Adipocyte (in vitro differentiated cells): ENCODE measurements at regions not wholly inside any gene's neighbourhood (a gene's known extent, or its start where the extent isn't known, plus 50 kb on each side); places are given as distances from the start of the nearest gene placed in this dataset.

Source experiments
- DNase-seq: peaks from one replicate; pipeline ENCODE4 v3.0.0-alpha.2; 2015; ENCODE audit warnings: low read depth
- H3K27me3 ChIP-seq: replicated peaks from 2 replicates; pipeline ENCODE4 v1.7.0; 2013; ENCODE audit warnings: mild to moderate bottlenecking, low read length, moderate library complexity; ENCODE audit not compliant: control insufficient read depth, insufficient read depth
- H3K36me3 ChIP-seq: 2 replicates; pipeline ENCODE4 v1.7.0; 2013; ENCODE audit warnings: low read length, mild to moderate bottlenecking, moderate library complexity; ENCODE audit not compliant: control insufficient read depth, insufficient read depth, severe bottlenecking
- H3K4me1 ChIP-seq: 2 replicates; pipeline ENCODE4 v1.7.0; 2013; ENCODE audit warnings: mild to moderate bottlenecking, low read length, moderate library complexity; ENCODE audit not compliant: control insufficient read depth, insufficient read depth
- H3K4me3 ChIP-seq: 2 replicates; pipeline ENCODE4 v1.7.0; 2013; ENCODE audit warnings: mild to moderate bottlenecking, low read length, moderate library complexity
- H3K9ac ChIP-seq: 2 replicates; pipeline ENCODE4 v1.7.0; 2013; ENCODE audit warnings: mild to moderate bottlenecking, low read length, moderate library complexity
- H3K9me3 ChIP-seq: 2 replicates; pipeline ENCODE4 v1.7.0; 2013; ENCODE audit warnings: mild to moderate bottlenecking, low read length, moderate library complexity; ENCODE audit not compliant: control insufficient read depth

DNA sequence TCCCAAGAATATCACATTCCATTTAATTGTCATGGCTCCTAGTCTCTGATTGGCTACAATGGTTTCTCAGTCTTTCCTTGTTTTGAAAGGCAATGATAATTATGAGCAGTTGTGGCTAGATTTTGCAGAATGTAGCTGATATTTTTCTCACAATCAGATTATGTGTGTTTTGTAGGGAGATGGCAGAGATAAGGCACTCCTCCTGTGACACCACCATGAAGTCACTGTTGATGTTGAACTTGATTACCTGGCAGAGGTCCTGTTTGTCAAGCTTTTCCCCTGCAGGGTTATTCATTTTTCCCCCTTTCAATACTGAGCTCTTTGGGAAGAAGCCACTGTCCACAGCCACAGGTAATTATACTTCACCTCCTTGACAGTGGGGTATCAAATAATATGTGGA is 602.9 kb upstream of the PFKP start:
- no peaks in the 10 kb centered on the region for H3K27me3 ChIP-seq
- H3K9me3 ChIP-seq, result peaks cover 6% of the 10 kb centered on the region
- H3K4me1 ChIP-seq, result no peaks in the 10 kb centered on the region
- H3K9ac ChIP-seq, result no peak overlapping the region
- H3K36me3 ChIP-seq, result no peaks in the 10 kb centered on the region
- no peak for DNase-seq
- no peak overlapping the region for H3K4me3 ChIP-seq

DNA sequence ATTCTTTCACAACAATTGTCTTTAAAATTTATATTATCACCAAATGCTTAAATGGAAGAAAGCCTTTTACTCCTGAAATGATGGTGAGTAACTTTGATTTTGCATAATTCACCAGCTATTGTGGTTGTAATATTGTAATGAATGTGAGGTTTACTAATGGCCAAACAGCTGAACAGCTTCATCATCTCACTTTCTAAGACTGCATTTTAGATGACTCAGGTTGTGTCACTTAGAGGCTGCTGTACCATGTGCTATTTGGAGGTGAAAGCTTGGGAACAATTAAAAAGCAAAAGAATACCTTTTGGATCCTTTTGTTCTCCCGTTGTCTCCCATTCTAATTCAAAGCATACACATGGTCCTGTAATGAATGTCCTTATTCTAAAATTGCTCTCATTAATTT is 604.0 kb upstream of the PFKP start:
- peaks cover 10% of the 10 kb centered on the region for H3K9me3 ChIP-seq
- no peak overlapping the region for H3K4me3 ChIP-seq
- no peak for DNase-seq
- no peak overlapping the region for H3K9ac ChIP-seq
- H3K36me3 ChIP-seq, result no peaks in the 10 kb centered on the region
- no peaks in the 10 kb centered on the region for H3K4me1 ChIP-seq
- no peaks in the 10 kb centered on the region for H3K27me3 ChIP-seq

DNA sequence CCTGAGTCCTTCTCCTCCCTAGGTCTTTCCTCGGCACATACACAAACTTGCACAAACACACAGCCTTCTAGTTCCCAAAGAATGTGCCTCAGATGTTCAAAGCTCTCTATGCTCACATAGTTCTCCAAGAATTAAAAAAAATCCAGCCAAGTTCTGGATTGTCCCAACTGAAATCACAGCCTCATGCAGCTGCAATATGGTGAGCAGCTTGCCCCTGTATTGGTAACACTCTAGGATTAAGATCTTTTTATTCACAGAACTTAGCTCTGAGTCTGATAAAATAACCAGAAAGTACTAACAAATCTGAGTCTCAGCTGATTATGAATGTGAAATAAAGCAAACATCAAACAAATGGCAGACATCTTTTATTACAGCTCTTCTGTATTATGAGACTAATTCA is 604.8 kb upstream of the PFKP start:
- H3K4me3 ChIP-seq, result no peak overlapping the region
- no peaks in the 10 kb centered on the region for H3K4me1 ChIP-seq
- H3K9ac ChIP-seq, result no peak overlapping the region
- no peak for DNase-seq
- peaks cover 10% of the 10 kb centered on the region for H3K9me3 ChIP-seq
- H3K27me3 ChIP-seq, result no peaks in the 10 kb centered on the region
- H3K36me3 ChIP-seq, result no peaks in the 10 kb centered on the region

DNA sequence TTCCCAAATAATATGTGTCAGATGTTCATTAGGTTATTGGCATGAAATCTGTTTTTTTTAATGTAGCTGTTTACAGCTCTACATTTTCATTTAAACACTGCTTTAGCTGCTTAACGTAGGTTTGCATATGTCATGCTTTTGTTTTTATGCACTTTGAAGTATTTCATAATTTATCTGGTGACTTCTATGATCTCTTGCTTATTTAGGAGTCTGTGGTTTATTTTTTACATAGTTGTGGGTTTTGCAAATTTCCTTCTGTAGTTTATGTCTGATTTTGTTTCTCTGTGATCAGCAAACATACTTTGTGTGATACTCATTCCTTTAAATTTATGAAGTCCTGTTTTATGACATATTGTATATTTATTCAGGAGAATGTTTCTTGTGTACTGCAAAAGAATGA is 606.5 kb upstream of the PFKP start:
- Histone ChIP-seq H3K4me3 (no peak overlapping the region), H3K27me3 (no peaks in the 10 kb centered on the region), H3K36me3 (no peaks in the 10 kb centered on the region), H3K9ac (no peak overlapping the region), H3K4me1 (no peaks in the 10 kb centered on the region), H3K9me3 (peaks cover 10% of the 10 kb centered on the region)
- no peak for DNase-seq

DNA sequence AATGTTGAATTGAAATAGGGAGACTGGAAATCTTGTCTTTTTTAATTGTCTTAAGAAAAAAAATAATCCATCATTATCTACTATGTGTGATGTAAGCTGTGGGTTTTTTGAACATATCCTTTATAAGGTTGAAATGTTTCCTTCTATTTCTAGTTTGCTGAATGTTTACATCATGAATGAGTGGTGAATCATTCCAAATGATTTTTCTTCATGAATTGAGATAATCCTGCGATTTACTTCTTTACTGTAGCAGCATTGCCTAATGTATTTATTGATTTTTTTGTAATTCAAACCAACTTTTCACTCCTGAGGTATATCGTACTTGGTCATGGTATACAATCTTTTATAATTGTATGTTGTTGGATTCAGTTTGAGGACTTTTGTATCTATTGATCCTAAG is 607.6 kb upstream of the PFKP start:
- H3K4me1 ChIP-seq, result no peaks in the 10 kb centered on the region
- no peak for DNase-seq
- H3K4me3 ChIP-seq, result no peak overlapping the region
- no peaks in the 10 kb centered on the region for H3K36me3 ChIP-seq
- no peaks in the 10 kb centered on the region for H3K27me3 ChIP-seq
- peaks cover 3% of the 10 kb centered on the region for H3K9me3 ChIP-seq
- no peak overlapping the region for H3K9ac ChIP-seq

DNA sequence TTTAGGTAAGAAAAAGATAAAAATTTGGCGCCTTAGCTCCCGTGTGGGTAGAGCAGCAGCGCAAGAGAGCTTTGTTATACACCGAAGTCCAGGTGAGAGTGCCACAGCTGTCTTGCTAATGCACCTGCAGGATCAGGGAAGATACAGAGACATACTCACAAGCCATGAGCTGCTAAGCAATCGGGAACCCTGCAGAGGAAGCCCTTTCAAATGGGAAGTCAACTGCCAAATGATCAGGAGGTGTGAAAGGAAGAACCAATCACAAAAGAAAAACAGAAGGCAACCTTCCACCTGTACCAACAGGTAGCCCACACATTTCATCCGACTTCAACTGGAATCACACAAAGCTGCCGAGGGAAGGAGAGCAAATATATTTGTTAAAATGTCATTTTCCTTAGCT is 610.5 kb upstream of the PFKP start:
- Histone ChIP-seq H3K36me3 (no peaks in the 10 kb centered on the region), H3K27me3 (no peaks in the 10 kb centered on the region), H3K4me3 (no peak overlapping the region), H3K4me1 (no peaks in the 10 kb centered on the region), H3K9ac (no peak overlapping the region), H3K9me3 (peaks cover 3% of the 10 kb centered on the region)
- no peak for DNase-seq

DNA sequence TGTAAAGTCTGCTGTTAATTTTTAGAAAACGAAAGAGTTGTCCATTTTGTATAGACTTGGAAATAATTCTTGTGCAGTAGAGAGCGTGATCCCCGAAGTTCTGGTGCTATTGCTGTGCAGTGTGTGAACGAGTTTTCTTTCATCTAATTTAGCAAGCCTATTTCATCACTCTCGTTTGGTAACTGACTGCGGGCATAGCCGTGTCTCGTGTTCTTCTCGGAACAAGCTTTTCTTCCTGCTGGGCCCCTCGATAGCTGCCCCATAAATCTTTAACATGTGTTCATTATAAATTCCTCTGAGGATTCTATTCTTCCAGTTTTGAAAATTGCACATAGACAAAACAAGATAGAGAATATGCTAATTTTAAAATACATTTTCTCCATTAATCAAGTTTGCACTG is 622.0 kb upstream of the PFKP start:
- no peak overlapping the region for H3K9ac ChIP-seq
- no peak overlapping the region for H3K4me3 ChIP-seq
- no peaks in the 10 kb centered on the region for H3K4me1 ChIP-seq
- no peaks in the 10 kb centered on the region for H3K36me3 ChIP-seq
- H3K9me3 ChIP-seq, result peaks cover 9% of the 10 kb centered on the region
- DNase-seq, result no peak
- no peaks in the 10 kb centered on the region for H3K27me3 ChIP-seq

DNA sequence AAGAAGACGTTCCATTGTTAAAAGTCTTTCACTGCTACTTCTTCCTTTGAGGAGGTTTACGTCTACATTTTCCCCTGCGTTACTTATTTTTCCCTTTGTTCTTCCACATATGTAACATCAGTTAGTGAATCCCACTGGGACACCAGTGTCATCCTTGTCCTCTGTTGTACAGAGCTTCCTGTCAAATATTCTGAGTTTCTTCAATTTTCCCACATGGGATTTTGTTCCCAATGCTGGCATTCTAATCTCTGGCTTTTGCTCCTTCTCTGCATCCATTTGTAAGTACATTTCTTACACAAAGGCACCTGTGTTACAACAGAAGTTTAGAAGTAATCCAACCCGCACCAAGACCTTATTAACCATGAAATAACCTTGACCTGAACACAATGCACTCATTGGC is 627.4 kb upstream of the PFKP start:
- Histone ChIP-seq H3K4me3 (no peak overlapping the region), H3K9me3 (peaks cover 4% of the 10 kb centered on the region), H3K27me3 (no peaks in the 10 kb centered on the region), H3K36me3 (no peaks in the 10 kb centered on the region), H3K4me1 (no peaks in the 10 kb centered on the region), H3K9ac (no peak overlapping the region)
- no peak for DNase-seq

DNA sequence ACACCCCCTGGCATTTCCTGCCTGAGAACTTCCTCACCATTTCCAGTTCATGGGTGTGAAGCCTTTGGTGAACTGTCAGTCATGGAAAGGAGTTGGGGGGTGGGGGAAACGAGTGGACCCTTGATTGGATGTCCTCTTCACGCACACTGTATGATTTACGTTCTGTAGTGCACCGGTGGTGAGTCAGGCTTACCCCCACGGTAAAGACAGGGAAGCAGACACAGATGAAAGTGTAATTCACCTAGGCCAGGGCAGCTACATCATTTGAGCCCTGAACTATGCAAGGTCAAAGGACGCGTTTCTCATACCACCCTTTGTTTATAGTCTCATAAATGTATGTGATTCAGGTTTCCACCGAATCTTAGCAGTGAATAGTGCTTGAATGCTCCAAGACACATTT is 628.3 kb upstream of the PFKP start:
- no peaks in the 10 kb centered on the region for H3K27me3 ChIP-seq
- H3K9ac ChIP-seq, result no peak overlapping the region
- H3K4me1 ChIP-seq, result no peaks in the 10 kb centered on the region
- DNase-seq, result no peak
- peaks cover 8% of the 10 kb centered on the region for H3K9me3 ChIP-seq
- H3K36me3 ChIP-seq, result no peaks in the 10 kb centered on the region
- H3K4me3 ChIP-seq, result no peak overlapping the region

DNA sequence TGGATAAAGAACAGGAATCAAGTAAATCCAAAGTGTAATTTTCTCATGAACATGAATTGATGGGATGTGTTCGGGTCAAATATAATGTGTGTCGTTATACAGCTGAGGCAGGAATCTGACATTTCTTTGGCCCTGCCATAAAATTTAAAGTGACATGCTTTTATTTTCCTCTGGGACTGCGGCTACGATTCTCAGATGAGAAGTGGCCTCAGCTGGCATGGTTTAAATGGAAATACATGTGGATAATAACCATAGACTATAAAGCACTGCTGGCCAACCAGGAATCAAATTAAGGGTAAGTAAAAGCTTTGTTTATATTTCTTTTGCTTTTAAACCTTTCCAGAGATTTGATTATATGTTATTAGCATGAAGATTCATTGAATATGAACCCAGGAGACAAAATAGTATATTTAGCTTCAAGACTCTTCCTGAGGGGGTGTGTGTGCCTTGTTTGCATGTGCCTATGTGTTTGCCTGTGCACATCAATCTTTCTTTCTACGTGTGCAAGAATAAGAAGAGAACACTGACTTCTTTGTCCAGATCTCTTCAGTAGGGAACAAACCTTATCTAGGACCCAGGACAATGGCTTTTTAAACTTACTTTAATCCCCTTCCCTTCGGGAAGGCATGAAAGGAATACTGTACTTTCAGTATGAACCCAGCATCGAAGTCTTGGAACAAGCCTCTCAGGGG is 629.0 kb upstream of the PFKP start:
- H3K4me1 ChIP-seq, result no peaks in the 10 kb centered on the region
- H3K9me3 ChIP-seq, result peaks cover 8% of the 10 kb centered on the region
- no peaks in the 10 kb centered on the region for H3K36me3 ChIP-seq
- H3K9ac ChIP-seq, result no peak overlapping the region
- H3K4me3 ChIP-seq, result no peak overlapping the region
- no peak for DNase-seq
- H3K27me3 ChIP-seq, result no peaks in the 10 kb centered on the region

DNA sequence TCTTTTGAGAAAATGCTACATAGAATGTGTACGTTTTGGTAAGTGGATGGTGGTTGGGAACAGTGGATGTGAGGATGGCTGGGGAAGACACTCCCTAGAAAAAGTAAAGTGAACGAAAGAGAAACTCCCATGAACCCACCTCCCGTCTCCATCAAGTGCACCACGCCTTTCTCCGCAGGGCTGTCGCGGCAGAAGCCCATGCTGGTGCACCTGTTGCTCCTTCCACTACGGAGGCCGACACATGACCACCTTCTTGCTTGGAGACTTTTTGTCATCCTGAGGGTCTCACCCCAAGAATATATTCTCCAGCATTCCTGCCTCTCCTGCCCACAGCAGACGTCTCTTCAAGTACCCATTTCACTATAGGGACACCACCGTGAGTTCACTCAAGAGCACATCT is 630.4 kb upstream of the PFKP start:
- H3K27me3 ChIP-seq, result no peaks in the 10 kb centered on the region
- H3K9ac ChIP-seq, result no peak overlapping the region
- no peaks in the 10 kb centered on the region for H3K36me3 ChIP-seq
- DNase-seq, result no peak
- H3K4me1 ChIP-seq, result no peaks in the 10 kb centered on the region
- peaks cover 8% of the 10 kb centered on the region for H3K9me3 ChIP-seq
- no peak overlapping the region for H3K4me3 ChIP-seq

DNA sequence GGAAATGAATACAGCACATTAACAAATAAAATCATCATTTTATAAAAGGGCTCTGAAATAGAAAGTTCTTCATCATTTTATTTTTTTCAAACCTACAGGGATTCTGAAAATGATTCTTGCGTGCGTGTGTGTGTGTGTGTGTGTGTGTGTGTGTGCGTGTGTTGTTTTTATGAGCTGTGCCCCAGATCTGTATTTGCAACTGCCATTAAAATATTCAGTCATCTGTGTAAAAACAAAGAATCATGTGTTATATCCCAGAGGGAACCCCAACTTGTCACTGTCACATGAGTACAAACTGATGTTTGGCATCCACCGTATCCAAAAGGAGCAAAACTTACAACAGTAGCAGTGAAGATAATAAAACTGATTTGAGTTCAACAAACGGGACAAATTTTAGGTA is 635.4 kb upstream of the PFKP start:
- no peaks in the 10 kb centered on the region for H3K4me1 ChIP-seq
- H3K27me3 ChIP-seq, result no peaks in the 10 kb centered on the region
- no peak for DNase-seq
- no peaks in the 10 kb centered on the region for H3K36me3 ChIP-seq
- H3K4me3 ChIP-seq, result no peak overlapping the region
- H3K9me3 ChIP-seq, result peaks cover 8% of the 10 kb centered on the region
- no peak overlapping the region for H3K9ac ChIP-seq
